ENCODE measurements at regions not wholly inside any gene's neighbourhood (a gene's known extent, or its start where the extent isn't known, plus 50 kb on each side); places are given as distances from the start of the nearest gene placed in this dataset.

DNA sequence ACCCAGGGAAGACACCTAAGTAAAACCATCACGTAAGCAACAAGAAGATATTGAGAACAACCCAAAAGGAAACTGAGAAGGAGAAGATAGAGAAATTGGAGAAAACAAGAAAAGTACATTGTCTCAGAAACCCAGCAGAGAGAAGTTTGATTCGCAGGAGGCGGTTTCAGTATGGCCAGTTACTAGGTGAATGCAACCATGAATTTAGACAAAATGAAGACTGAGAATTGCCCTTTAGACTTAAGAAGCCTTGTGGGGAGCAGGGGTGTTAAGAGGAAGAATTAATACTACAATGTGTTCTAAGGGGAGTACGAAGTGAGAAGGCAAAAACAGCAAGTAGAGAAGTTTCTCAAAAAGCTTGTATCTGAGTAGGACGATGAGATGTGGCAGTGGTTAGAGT lies 229.3 kb upstream of the NEIL3 start:
- TF ChIP-seq, protein P1, sequence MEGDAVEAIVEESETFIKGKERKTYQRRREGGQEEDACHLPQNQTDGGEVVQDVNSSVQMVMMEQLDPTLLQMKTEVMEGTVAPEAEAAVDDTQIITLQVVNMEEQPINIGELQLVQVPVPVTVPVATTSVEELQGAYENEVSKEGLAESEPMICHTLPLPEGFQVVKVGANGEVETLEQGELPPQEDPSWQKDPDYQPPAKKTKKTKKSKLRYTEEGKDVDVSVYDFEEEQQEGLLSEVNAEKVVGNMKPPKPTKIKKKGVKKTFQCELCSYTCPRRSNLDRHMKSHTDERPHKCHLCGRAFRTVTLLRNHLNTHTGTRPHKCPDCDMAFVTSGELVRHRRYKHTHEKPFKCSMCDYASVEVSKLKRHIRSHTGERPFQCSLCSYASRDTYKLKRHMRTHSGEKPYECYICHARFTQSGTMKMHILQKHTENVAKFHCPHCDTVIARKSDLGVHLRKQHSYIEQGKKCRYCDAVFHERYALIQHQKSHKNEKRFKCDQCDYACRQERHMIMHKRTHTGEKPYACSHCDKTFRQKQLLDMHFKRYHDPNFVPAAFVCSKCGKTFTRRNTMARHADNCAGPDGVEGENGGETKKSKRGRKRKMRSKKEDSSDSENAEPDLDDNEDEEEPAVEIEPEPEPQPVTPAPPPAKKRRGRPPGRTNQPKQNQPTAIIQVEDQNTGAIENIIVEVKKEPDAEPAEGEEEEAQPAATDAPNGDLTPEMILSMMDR (IDR thresholded peaks at IDR 0.05) = no peak
- TF ChIP-seq POLR2A (IDR thresholded peaks at IDR 0.05) (no peak), POLR2AphosphoS5 (IDR thresholded peaks at IDR 0.05) (no peak)
